ENCODE measurements at regions not wholly inside any gene's neighbourhood (a gene's known extent, or its start where the extent isn't known, plus 50 kb on each side); places are given as distances from the start of the nearest gene placed in this dataset.

DNA sequence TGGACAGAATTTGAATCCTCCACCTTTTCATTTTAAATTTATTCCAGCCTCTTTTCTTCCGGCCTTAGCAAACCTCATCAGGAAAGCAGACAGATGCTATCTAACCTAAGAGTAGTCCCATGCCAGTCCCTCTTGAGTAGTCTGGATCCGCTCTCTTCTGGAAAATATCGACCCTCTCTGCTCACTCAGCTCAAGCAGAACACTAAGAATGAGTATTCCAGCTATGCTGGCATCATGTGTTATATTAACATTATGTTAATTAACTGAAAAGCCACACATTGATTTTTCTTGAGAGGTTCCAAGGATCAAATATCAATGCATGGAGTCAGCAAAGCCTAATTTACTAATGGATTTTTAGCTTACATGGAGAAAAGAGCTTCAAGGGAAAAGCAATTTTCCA is 161.4 kb downstream of the ID4 start:
- TF ChIP-seq, protein P1, sequence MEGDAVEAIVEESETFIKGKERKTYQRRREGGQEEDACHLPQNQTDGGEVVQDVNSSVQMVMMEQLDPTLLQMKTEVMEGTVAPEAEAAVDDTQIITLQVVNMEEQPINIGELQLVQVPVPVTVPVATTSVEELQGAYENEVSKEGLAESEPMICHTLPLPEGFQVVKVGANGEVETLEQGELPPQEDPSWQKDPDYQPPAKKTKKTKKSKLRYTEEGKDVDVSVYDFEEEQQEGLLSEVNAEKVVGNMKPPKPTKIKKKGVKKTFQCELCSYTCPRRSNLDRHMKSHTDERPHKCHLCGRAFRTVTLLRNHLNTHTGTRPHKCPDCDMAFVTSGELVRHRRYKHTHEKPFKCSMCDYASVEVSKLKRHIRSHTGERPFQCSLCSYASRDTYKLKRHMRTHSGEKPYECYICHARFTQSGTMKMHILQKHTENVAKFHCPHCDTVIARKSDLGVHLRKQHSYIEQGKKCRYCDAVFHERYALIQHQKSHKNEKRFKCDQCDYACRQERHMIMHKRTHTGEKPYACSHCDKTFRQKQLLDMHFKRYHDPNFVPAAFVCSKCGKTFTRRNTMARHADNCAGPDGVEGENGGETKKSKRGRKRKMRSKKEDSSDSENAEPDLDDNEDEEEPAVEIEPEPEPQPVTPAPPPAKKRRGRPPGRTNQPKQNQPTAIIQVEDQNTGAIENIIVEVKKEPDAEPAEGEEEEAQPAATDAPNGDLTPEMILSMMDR (IDR thresholded peaks at IDR 0.05): no peak
- TF ChIP-seq EP300 (IDR thresholded peaks at IDR 0.05): no peak
- no peak for TF ChIP-seq POLR2A (IDR thresholded peaks at IDR 0.05)
- TF ChIP-seq POLR2AphosphoS5 (IDR thresholded peaks at IDR 0.05): no peak

Data from suprapubic skin (tissue), 4 donors.